ENCODE measurements at regions not wholly inside any gene's neighbourhood (a gene's known extent, or its start where the extent isn't known, plus 50 kb on each side); places are given as distances from the start of the nearest gene placed in this dataset.
A peak's percentile ranks its signal among the peaks of the same experiment; 100 is the strongest.

- DNase-seq, result no peak
Observed at GRCh38 chrX:69303231-69303630, 138.0 kb upstream of the PJA1 start.

GRCh38 chrX:69299951-69300714, 134.9 kb upstream of the PJA1 start:
- DNase-seq, result no peak

- no peak for DNase-seq
Observed at GRCh38 chrX:69299285-69299684, 134.0 kb upstream of the PJA1 start.

- no peak for DNase-seq
Observed at GRCh38 chrX:69298466-69299140, 133.3 kb upstream of the PJA1 start.

- DNase-seq, result no peak
Observed at GRCh38 chrX:69297506-69297905, 132.3 kb upstream of the PJA1 start.

GRCh38 chrX:69293776-69294601, 128.7 kb upstream of the PJA1 start:
- no peak for DNase-seq

GRCh38 chrX:69291116-69291515, 125.9 kb upstream of the PJA1 start:
- DNase-seq, result no peak

GRCh38 chrX:69290292-69290691, 125.0 kb upstream of the PJA1 start:
- DNase-seq, result no peak

GRCh38 chrX:69289793-69290123, 124.5 kb upstream of the PJA1 start:
- no peak for DNase-seq

GRCh38 chrX:69289046-69289792, 124.0 kb upstream of the PJA1 start:
- DNase-seq, result no peak

GRCh38 chrX:69287095-69287494, 121.8 kb upstream of the PJA1 start:
- DNase-seq, result no peak

GRCh38 chrX:69286565-69286906, 121.3 kb upstream of the PJA1 start:
- DNase-seq, result no peak

- DNase-seq, result peak; percentile 86
Observed at GRCh38 chrX:69285881-69286564, 120.8 kb upstream of the PJA1 start.

GRCh38 chrX:69285401-69285877, 120.2 kb upstream of the PJA1 start:
- no peak for DNase-seq

GRCh38 chrX:69284491-69284890, 119.2 kb upstream of the PJA1 start:
- DNase-seq, result no peak

- no peak for DNase-seq
Observed at GRCh38 chrX:69282893-69283690, 117.8 kb upstream of the PJA1 start.

- no peak for DNase-seq
Observed at GRCh38 chrX:69280933-69281332, 115.7 kb upstream of the PJA1 start.

- no peak for DNase-seq
Observed at GRCh38 chrX:69279234-69279633, 114.0 kb upstream of the PJA1 start.

- no peak for DNase-seq
Observed at GRCh38 chrX:69278031-69278687, 112.9 kb upstream of the PJA1 start.

- DNase-seq, result no peak
Observed at GRCh38 chrX:69277369-69277990, 112.2 kb upstream of the PJA1 start.

GRCh38 chrX:69268611-69269010, 103.4 kb upstream of the PJA1 start:
- DNase-seq, result no peak

Data from activated CD8-positive, alpha-beta memory T cell treated with anti-CD3 and anti-CD28 coated beads for 24 hours (primary cell).